GM23338 (cell line): ENCODE measurements at regions not wholly inside any gene's neighbourhood (a gene's known extent, or its start where the extent isn't known, plus 50 kb on each side); places are given as distances from the start of the nearest gene placed in this dataset.

Source experiments
- ATAC-seq: fragments of 200-7000 bp; cut with Tn5 transposase; 3 replicates; pipeline ENCODE4 v1.9.1; 2020
- DNase-seq: peaks from one replicate; pipeline ENCODE4 v3.0.0-alpha.2; 2015; ENCODE audit warnings: low spot score
- H2AFZ ChIP-seq: fragments of 200-600 bp; sonication (generic); 2 replicates; pipeline ENCODE4 v1.8.0; 2016; ENCODE audit warnings: antibody characterized with exemption, mild to moderate bottlenecking, moderate library complexity
- H3F3A ChIP-seq: fragments of 200-600 bp; sonication (generic); replicated peaks from 2 replicates; pipeline ENCODE4 v1.8.0; 2017; ENCODE audit warnings: antibody characterized with exemption, mixed run types, low read depth
- H3K27ac ChIP-seq: fragments of 200-600 bp; sonication (generic); 2 replicates; pipeline ENCODE4 v1.6.1; 2016; ENCODE audit warnings: low read depth
- H3K27me3 ChIP-seq: fragments of 200-600 bp; sonication (generic); 2 replicates; pipeline ENCODE4 v1.8.0; 2016; ENCODE audit warnings: mild to moderate bottlenecking, mixed run types, moderate library complexity; ENCODE audit not compliant: insufficient read depth
- H3K36me3 ChIP-seq: fragments of 200-600 bp; sonication (generic); 2 replicates; pipeline ENCODE4 v1.8.0; 2016; ENCODE audit warnings: mild to moderate bottlenecking; ENCODE audit not compliant: insufficient read depth
- H3K4me1 ChIP-seq: fragments of 200-600 bp; sonication (generic); 2 replicates; pipeline ENCODE4 v1.8.0; 2016; ENCODE audit warnings: mild to moderate bottlenecking, moderate library complexity; ENCODE audit not compliant: insufficient read depth
- H3K4me2 ChIP-seq: fragments of 200-600 bp; sonication (generic); 2 replicates; pipeline ENCODE4 v1.7.1; 2017; ENCODE audit warnings: mixed run types
- H3K4me3 ChIP-seq: fragments of 200-600 bp; sonication (generic); 2 replicates; pipeline ENCODE4 v1.6.1; 2016; ENCODE audit warnings: mixed run types
- H3K79me2 ChIP-seq: fragments of 200-600 bp; sonication (generic); replicated peaks from 2 replicates; pipeline ENCODE4 v1.8.0; 2017; ENCODE audit warnings: mild to moderate bottlenecking; ENCODE audit not compliant: insufficient read depth
- H3K9me2 ChIP-seq: fragments of 200-600 bp; sonication (generic); 2 replicates; pipeline ENCODE4 v1.8.0; 2017; ENCODE audit not compliant: insufficient read depth
- H4K20me1 ChIP-seq: fragments of 200-600 bp; sonication (generic); replicated peaks from 2 replicates; pipeline ENCODE4 v1.8.0; 2017; ENCODE audit warnings: mild to moderate bottlenecking; ENCODE audit not compliant: insufficient read depth
- H3K27ac Mint-ChIP-seq: 2 replicates; pipeline ENCODE4 v1.8.0; 2020; ENCODE audit warnings: inconsistent platforms, mild to moderate bottlenecking, moderate library complexity, mixed read lengths
- H3K27me3 Mint-ChIP-seq: 3 replicates; pipeline ENCODE4 v1.8.0; 2022; ENCODE audit warnings: low read depth, mild to moderate bottlenecking, moderate library complexity, mixed read lengths, inconsistent platforms; ENCODE audit not compliant: insufficient read depth, poor library complexity
- H3K36me3 Mint-ChIP-seq: 3 replicates; pipeline ENCODE4 v1.8.0; 2021; ENCODE audit warnings: low read depth, mild to moderate bottlenecking, inconsistent platforms, moderate library complexity, mixed read lengths
- H3K4me1 Mint-ChIP-seq: 3 replicates; pipeline ENCODE4 v1.8.0; 2020; ENCODE audit warnings: mild to moderate bottlenecking, inconsistent platforms, mixed read lengths
- H3K4me3 Mint-ChIP-seq: 3 replicates; pipeline ENCODE4 v1.8.0; 2021; ENCODE audit warnings: moderate library complexity, mild to moderate bottlenecking, inconsistent platforms, mixed read lengths
- H3K9me3 Mint-ChIP-seq: 3 replicates; pipeline ENCODE4 v1.8.0; 2020; ENCODE audit warnings: moderate library complexity, mild to moderate bottlenecking, inconsistent platforms, mixed read lengths
- CREB1 ChIP-seq: fragments of 250-450 bp; sonication (Bioruptor Pico); IDR thresholded peaks from 2 replicates; pipeline ENCODE4 v1.5.0; 2020; ENCODE audit warnings: low read depth, mild to moderate bottlenecking, moderate library complexity
- CTCF ChIP-seq, 2 experiments: fragments of 200-600 bp in 1 of 2; sonication (generic) in 1 of 2; conservative IDR thresholded peaks; 2 replicates each; pipeline versions ENCODE4 v1.5.1 to v1.6.1; 2016 to 2017; ENCODE audit warnings: antibody characterized with exemption in 2 of 2, low read depth in 2 of 2, mild to moderate bottlenecking in 2 of 2, moderate library complexity in 1 of 2
- EZH2phosphoT487 ChIP-seq: fragments of 200-600 bp; sonication (generic); IDR thresholded peaks from one replicate; pipeline ENCODE4 v1.8.1; 2018; ENCODE audit warnings: antibody characterized with exemption; ENCODE audit not compliant: unreplicated experiment
- JUNB ChIP-seq: IDR thresholded peaks from one replicate; pipeline ENCODE4 v1.6.1; 2016; ENCODE audit warnings: antibody characterized with exemption; ENCODE audit not compliant: unreplicated experiment
- NANOG ChIP-seq: IDR thresholded peaks from 2 replicates; pipeline ENCODE4 v1.6.1; 2016; ENCODE audit warnings: antibody characterized with exemption, borderline replicate concordance
- POLR2AphosphoS5 ChIP-seq: IDR thresholded peaks from 2 replicates; pipeline ENCODE4 v1.6.1; 2016; ENCODE audit warnings: antibody characterized with exemption, low read depth
- REST ChIP-seq: IDR thresholded peaks from one replicate; pipeline ENCODE4 v1.6.1; 2018; ENCODE audit warnings: antibody characterized with exemption; ENCODE audit not compliant: unreplicated experiment
- ZNF462 ChIP-seq: fragments of 250-450 bp; sonication (Bioruptor Pico); IDR thresholded peaks from 2 replicates; pipeline ENCODE4 v1.5.0; 2020; ENCODE audit warnings: mild to moderate bottlenecking, moderate library complexity

- Histone ChIP-seq H3K4me2 (no peak overlapping the region), H3K27ac (no peak overlapping the region), H3F3A (no peaks in the 10 kb centered on the region), H3K4me3 (no peak overlapping the region), H3K79me2 (no peaks in the 10 kb centered on the region), H3K4me1 (no peaks in the 10 kb centered on the region; the same call in 1 of the 2 replicates), H2AFZ (peak overlapping the region; percentile 57; the same call in 1 of the 2 replicates), H3K27me3 (no peaks in the 10 kb centered on the region), H3K9me2 (peaks cover 3% of the 10 kb centered on the region; the same call in 1 of the 2 replicates), H4K20me1 (no peaks in the 10 kb centered on the region), H3K36me3 (no peaks in the 10 kb centered on the region; the same call in 1 of the 2 replicates)
- Mint-ChIP-seq H3K9me3 (peaks cover 3% of the 10 kb centered on the region; the same call in 1 of the 3 replicates), H3K4me3 (no peak overlapping the region), H3K36me3 (no peaks in the 10 kb centered on the region; the same call in 2 of the 3 replicates), H3K27ac (no peak overlapping the region), H3K27me3 (no peaks in the 10 kb centered on the region), H3K4me1 (peaks cover 4% of the 10 kb centered on the region; the same call in 2 of the 3 replicates)
- TF ChIP-seq ZNF462 (CRISPR knock-in tag) (no peak), NANOG (no peak), REST (no peak), CTCF (conservative IDR thresholded peaks at IDR 0.05; ENCODE audit: low read depth in 2 of 2) (no peak), JUNB (no peak), EZH2phosphoT487 (no peak), CREB1 (CRISPR knock-in tag) (no peak), POLR2AphosphoS5 (no peak)
- DNase-seq (no peak), ATAC-seq (no peak)
Measured at GRCh38 chr13:44719857-44720671, 143.9 kb upstream of the TSC22D1 start.
